ENCODE measurements at regions not wholly inside any gene's neighbourhood (a gene's known extent, or its start where the extent isn't known, plus 50 kb on each side); places are given as distances from the start of the nearest gene placed in this dataset.

DNA sequence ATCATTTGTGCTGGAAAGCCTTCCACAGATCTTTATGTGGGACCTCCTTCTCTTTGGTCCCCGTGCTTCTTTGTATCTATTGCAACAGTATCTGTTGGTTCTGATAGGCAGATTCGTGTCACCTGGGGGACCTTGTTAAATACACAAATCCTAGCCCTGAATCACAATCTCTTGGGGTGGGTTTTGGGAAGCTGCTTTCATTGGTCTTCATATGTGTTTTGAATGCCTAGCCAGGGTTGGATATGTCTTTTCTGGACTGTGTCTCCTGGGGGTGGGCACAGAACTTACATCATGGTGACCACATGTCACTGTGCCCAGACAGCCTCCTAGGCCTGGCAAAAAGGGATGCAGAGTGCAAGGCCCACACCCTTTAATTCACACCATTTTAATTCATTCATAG, 81.0 kb upstream of the HNF1B start:
- H3K27ac ChIP-seq, result peak overlapping the region; percentile 97
- DNase-seq (ENCODE audit: low spot score), result no peak
- TF ChIP-seq CTCF (conservative IDR thresholded peaks at IDR 0.05; ENCODE audit: low read depth), result no peak
- ChIA-PET CTCF (no interaction called here), POLR2A (ENCODE audit: low non-redundant PET) (no interaction called here)

DNA sequence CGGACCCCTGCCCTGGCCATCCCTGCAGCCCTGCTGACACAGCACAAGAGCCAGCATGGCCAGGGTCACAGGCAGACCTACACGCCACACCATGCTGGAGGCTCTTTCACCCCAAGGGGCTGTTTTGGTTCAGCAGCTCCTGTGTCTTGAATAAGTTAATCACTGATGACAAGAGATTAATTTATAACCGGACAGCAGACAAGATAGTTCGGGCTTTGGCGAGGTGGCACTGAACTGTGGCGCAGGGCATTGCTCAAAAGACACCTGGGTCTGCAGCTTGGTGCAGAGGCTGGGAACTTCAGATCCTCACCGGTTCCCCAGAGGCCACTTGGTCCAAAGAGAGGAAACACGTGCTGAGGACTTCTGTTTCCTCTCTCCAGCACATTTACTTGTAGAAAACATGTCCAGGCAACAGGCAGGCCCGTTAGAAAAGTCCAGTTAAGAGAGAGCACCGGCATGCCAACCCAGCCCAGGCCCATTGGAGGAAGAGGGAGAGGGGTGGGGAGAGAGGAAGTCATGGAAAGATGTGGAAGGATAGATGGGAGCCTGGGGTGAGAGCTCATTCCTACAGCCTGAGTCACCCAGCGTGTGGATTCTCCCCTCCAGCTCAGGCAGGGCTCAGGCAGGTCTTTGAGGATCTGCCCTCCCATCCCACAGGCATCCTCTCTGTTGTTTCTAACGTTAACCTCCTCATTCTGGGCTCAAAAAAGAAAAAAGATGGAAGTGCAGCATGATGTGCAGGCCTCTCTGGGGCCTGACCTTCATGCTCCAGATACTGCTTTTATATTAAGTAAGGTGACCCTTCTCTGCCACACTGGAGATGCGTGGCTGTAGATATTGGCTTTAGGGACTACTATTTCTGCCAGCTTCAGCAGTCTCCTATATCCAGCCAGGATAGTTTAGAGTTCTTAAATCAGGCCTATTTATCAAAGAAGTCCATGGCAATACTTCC, 80.0 kb upstream of the HNF1B start:
- ChIA-PET CTCF (no interaction called here), POLR2A (ENCODE audit: low non-redundant PET) (no interaction called here)
- no peak for TF ChIP-seq CTCF (conservative IDR thresholded peaks at IDR 0.05; ENCODE audit: low read depth)
- peak; percentile 94 for DNase-seq (ENCODE audit: low spot score)
- H3K27ac ChIP-seq, result peak overlapping the region; percentile 97

DNA sequence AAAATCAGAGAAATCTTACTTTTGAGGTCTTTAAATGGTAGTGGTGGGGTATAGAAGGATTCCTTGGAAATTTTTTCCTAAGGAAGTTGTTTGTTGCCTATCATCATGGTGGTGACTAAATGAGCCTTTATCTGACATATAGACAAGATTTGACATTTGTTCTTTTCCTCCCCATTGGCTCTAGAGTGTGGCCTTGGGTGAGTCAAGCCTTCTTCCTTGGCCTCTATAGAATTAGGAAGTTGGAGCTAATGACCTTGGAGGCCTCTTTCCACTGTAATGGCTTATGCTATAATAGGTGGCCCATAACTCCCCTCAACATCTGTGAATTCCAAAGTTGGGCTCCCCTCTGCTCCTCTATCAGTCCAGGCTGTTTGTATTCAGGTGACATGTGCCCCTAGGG, 79.1 kb upstream of the HNF1B start:
- DNase-seq (ENCODE audit: low spot score), result no peak
- H3K27ac ChIP-seq, result peak overlapping the region; percentile 97
- TF ChIP-seq CTCF (conservative IDR thresholded peaks at IDR 0.05; ENCODE audit: low read depth), result no peak
- CTCF ChIA-PET, result no interaction called here
- POLR2A ChIA-PET (ENCODE audit: low non-redundant PET), result no interaction called here

DNA sequence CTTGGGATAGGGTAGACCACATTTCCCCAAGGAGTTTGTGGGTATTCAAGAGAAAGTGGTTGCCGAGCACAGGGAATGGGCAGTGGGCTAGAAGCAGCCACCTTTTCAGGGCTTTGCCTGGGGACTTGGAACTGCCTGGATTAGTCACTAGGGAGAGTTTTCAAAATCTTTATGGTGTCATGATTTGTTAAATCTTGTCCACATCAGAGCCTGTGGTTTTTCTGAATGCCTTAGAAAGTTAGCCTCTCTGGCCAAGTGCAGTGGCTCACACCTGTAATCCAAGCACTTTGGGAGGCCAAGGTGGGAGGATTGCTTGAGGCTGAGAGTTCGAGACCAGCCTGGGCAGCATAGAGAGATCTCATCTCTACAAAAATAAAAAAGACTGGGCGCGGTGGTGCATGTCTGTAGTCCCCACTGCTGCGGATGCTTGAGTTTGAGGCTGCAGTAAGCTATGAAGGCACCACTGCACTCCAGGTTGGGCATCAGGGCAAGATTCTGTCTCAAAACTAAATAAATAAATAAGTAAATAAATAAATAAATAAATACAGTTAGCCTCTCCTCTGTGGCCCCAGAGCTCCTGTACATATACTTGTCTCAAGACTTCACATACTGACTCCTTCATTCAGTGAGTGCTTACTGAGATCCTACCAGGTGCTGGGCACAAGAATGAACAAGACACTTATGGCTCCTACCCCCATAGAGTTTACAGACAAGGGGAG, 76.3 kb upstream of the HNF1B start:
- H3K27ac ChIP-seq, result peak overlapping the region; percentile 63
- DNase-seq (ENCODE audit: low spot score), result no peak
- ChIA-PET CTCF (no interaction called here), POLR2A (ENCODE audit: low non-redundant PET) (no interaction called here)
- no peak for TF ChIP-seq CTCF (conservative IDR thresholded peaks at IDR 0.05; ENCODE audit: low read depth)

- no peak for TF ChIP-seq CTCF (conservative IDR thresholded peaks at IDR 0.05; ENCODE audit: low read depth)
- DNase-seq (ENCODE audit: low spot score), result no peak
- peak overlapping the region; percentile 63 for H3K27ac ChIP-seq
- CTCF ChIA-PET, result no interaction called here
- POLR2A ChIA-PET (ENCODE audit: low non-redundant PET), result no interaction called here
These were observed 75.6 kb upstream of the HNF1B start for GRCh38 chr17:37820313-37820994.

- peak; percentile 87 for DNase-seq (ENCODE audit: low spot score)
- peak overlapping the region; percentile 78 for H3K27ac ChIP-seq
- TF ChIP-seq CTCF (conservative IDR thresholded peaks at IDR 0.05; ENCODE audit: low read depth), result no peak
- ChIA-PET POLR2A (ENCODE audit: low non-redundant PET) (no interaction called here), CTCF (no interaction called here)
These were observed 73.8 kb upstream of the HNF1B start for GRCh38 chr17:37818689-37819088.

All from RWPE1 (cell line).